IMR-90 (cell line): ENCODE measurements at regions not wholly inside any gene's neighbourhood (a gene's known extent, or its start where the extent isn't known, plus 50 kb on each side); places are given as distances from the start of the nearest gene placed in this dataset.

ENCODE experiments used
- ATAC-seq: fragments of 200-7000 bp; cut with Tn5 transposase; 2 replicates; pipeline ENCODE4 v1.9.1; 2020; ENCODE audit warnings: low read depth, mild to moderate bottlenecking, moderate library complexity
- BruUV-seq: library from RNA; stranded (reverse); fragments of 400-500 nt; replicated peaks from 2 replicates; lab custom pipeline; 2021; lab: Mats Ljungman, UMichigan
- CTCF ChIA-PET: fragments of 300-600 bp; formaldehyde crosslinking; extraction: SDS; loops from one replicate; lab custom pipeline; 2021; ENCODE audit warnings: antibody characterized with exemption; lab: Yijun Ruan, JAX
- POLR2A ChIA-PET: fragments of 300-600 bp; sonication (Branson Sonifier 250); formaldehyde crosslinking; loops from one replicate; lab custom pipeline; 2022; ENCODE audit warnings: antibody characterized with exemption; ENCODE audit not compliant: unreplicated experiment; lab: Charles Lee
- DNase-seq: peaks from one replicate; pipeline ENCODE4 v3.0.0; 2013
- H2AFZ ChIP-seq: replicated peaks from 2 replicates; pipeline ENCODE3; 2013; ENCODE audit warnings: low read length, mild to moderate bottlenecking; ENCODE audit not compliant: poor library complexity
- H2AK5ac ChIP-seq: 2 replicates; pipeline ENCODE4 v1.6.1; 2013; ENCODE audit warnings: low read depth, low read length, inconsistent platforms
- H2AK9ac ChIP-seq: replicated peaks from 2 replicates; pipeline ENCODE3; 2013; ENCODE audit warnings: mild to moderate bottlenecking, low read depth, low read length, moderate library complexity; ENCODE audit not compliant: poor library complexity
- H2BK120ac ChIP-seq: 2 replicates; pipeline ENCODE4 v1.6.1; 2013; ENCODE audit warnings: low read depth, low read length, inconsistent platforms
- H2BK15ac ChIP-seq: 3 replicates; pipeline ENCODE4 v1.6.1; 2013; ENCODE audit warnings: low read depth, low read length, inconsistent platforms
- H2BK20ac ChIP-seq: 2 replicates; pipeline ENCODE4 v1.6.1; 2013; ENCODE audit warnings: low read depth, mild to moderate bottlenecking, inconsistent platforms, low read length, moderate library complexity
- H2BK5ac ChIP-seq: 2 replicates; pipeline ENCODE4 v1.6.1; 2013; ENCODE audit warnings: mild to moderate bottlenecking, low read depth, low read length, inconsistent platforms; ENCODE audit not compliant: poor library complexity, severe bottlenecking
- H3K14ac ChIP-seq: replicated peaks from 2 replicates; pipeline ENCODE4 v1.6.1; 2013; ENCODE audit warnings: low read depth, low read length, inconsistent platforms
- H3K18ac ChIP-seq: 2 replicates; pipeline ENCODE4 v1.6.1; 2013; ENCODE audit warnings: low read depth, low read length, control low read depth
- H3K23ac ChIP-seq: 2 replicates; pipeline ENCODE4 v1.6.1; 2013; ENCODE audit warnings: low read depth, low read length, inconsistent platforms
- H3K27ac ChIP-seq: 2 replicates; pipeline ENCODE4 v1.5.1; 2013; ENCODE audit warnings: mild to moderate bottlenecking, control low read depth, low read length; ENCODE audit not compliant: insufficient read depth
- H3K27me3 ChIP-seq: 2 replicates; pipeline ENCODE4 v1.6.1; 2013; ENCODE audit warnings: low read length; ENCODE audit not compliant: control insufficient read depth, insufficient read depth
- H3K36me3 ChIP-seq: 2 replicates; pipeline ENCODE4 v1.6.1; 2013; ENCODE audit warnings: low read length, mixed read lengths; ENCODE audit not compliant: control insufficient read depth, insufficient read depth
- H3K4ac ChIP-seq: 2 replicates; pipeline ENCODE4 v1.6.1; 2013; ENCODE audit warnings: low read depth, low read length, inconsistent platforms
- H3K4me1 ChIP-seq: 2 replicates; pipeline ENCODE4 v1.6.1; 2013; ENCODE audit warnings: low read length, mixed read lengths; ENCODE audit not compliant: control insufficient read depth, insufficient read depth
- H3K4me2 ChIP-seq: 2 replicates; pipeline ENCODE4 v1.6.1; 2013; ENCODE audit warnings: low read depth, mild to moderate bottlenecking, control low read depth, low read length, moderate library complexity
- H3K4me3 ChIP-seq: 2 replicates; pipeline ENCODE4 v1.5.1; 2013; ENCODE audit warnings: low read depth, mild to moderate bottlenecking, control low read depth, low read length, moderate library complexity; ENCODE audit not compliant: insufficient read depth
- H3K56ac ChIP-seq: 2 replicates; pipeline ENCODE4 v1.6.1; 2013; ENCODE audit warnings: low read length, inconsistent platforms; ENCODE audit not compliant: insufficient read depth; ENCODE audit errors: extremely low read depth
- H3K79me1 ChIP-seq, 2 experiments: 2 replicates each; pipeline ENCODE4 v1.6.1; 2013; ENCODE audit warnings: low read length in 2 of 2, inconsistent platforms in 1 of 2, low read depth in 1 of 2
- H3K9ac ChIP-seq: 2 replicates; pipeline ENCODE4 v1.6.1; 2013; ENCODE audit warnings: low read depth, low read length, control low read depth
- H3K9me1 ChIP-seq: 2 replicates; pipeline ENCODE4 v1.6.1; 2013; ENCODE audit warnings: low read length, inconsistent platforms; ENCODE audit not compliant: insufficient read depth
- H3K9me3 ChIP-seq: 2 replicates; pipeline ENCODE4 v1.6.1; 2013; ENCODE audit warnings: low read length; ENCODE audit not compliant: control insufficient read depth, insufficient read depth
- H4K20me1 ChIP-seq: 2 replicates; pipeline ENCODE4 v1.6.1; 2013; ENCODE audit warnings: low read length, inconsistent platforms; ENCODE audit not compliant: insufficient read depth
- H4K5ac ChIP-seq: 2 replicates; pipeline ENCODE4 v1.6.1; 2013; ENCODE audit warnings: mild to moderate bottlenecking, low read depth, low read length, control low read depth
- H4K8ac ChIP-seq, 2 experiments: 2 replicates each; pipeline ENCODE4 v1.6.1; 2013; ENCODE audit warnings: low read depth in 2 of 2, low read length in 2 of 2, control low read depth in 1 of 2, inconsistent platforms in 1 of 2
- H4K91ac ChIP-seq: 2 replicates; pipeline ENCODE4 v1.6.1; 2013; ENCODE audit warnings: low read depth, low read length, inconsistent platforms; ENCODE audit not compliant: insufficient read depth
- CHD1 ChIP-seq: IDR thresholded peaks from 2 replicates; pipeline ENCODE4 v1.6.1; 2012; ENCODE audit warnings: low read depth, low read length, improper control_type of control experiment
- NFE2L2 ChIP-seq: fragments of 150-350 bp; IDR thresholded peaks from 2 replicates; pipeline ENCODE4 v1.6.1; 2016; ENCODE audit warnings: low read depth, mild to moderate bottlenecking, low read length
- POLR2A ChIP-seq: IDR thresholded peaks from 2 replicates; pipeline ENCODE4 v1.6.1; 2012; ENCODE audit warnings: mild to moderate bottlenecking, low read depth, low read length
- RFX5 ChIP-seq: IDR thresholded peaks from 2 replicates; pipeline ENCODE4 v1.8.0; 2012; ENCODE audit warnings: low read depth, mild to moderate bottlenecking, low read length, moderate library complexity
- WGBS, 2 experiments: methylation state at CpG; one replicate each; pipeline versions ENCODE4 v1.1.5 to v1.1.7; 2013; ENCODE audit warnings: missing lambda C conversion rate in 2 of 2; ENCODE audit not compliant: insufficient read length in 1 of 2; ENCODE audit errors: extremely low coverage in 2 of 2; 5-methylcytosine and 5-hydroxymethylcytosine counted together
- dilution Hi-C: fragments of 300-500 bp; cut with HindIII; formaldehyde crosslinking; loops from one replicate; pipeline ENCODE4 v1.14.3; 2018; ENCODE audit warnings: low sequenced_read_pairs; ENCODE audit not compliant: unreplicated experiment
- in situ Hi-C: fragments of 300-500 bp; cut with MboI; formaldehyde crosslinking; loops from 3 replicates; pipeline ENCODE4 v1.14.3; 2019; ENCODE audit warnings: low sequenced_read_pairs, inconsistent platforms, mixed read lengths
- intact Hi-C: fragments of 100-400 bp; cut with micrococcal nuclease; formaldehyde crosslinking; loops from 2 replicates; pipeline ENCODE4 v1.10.0; 2022
- TF ChIP-seq, protein P1 (sequence below): fragments of 150-350 bp; IDR thresholded peaks from 2 replicates; pipeline ENCODE4 v1.6.1; 2016; ENCODE audit warnings: low read depth, mild to moderate bottlenecking, low read length, moderate library complexity, borderline replicate concordance
- TF ChIP-seq, protein P2 (sequence below): conservative IDR thresholded peaks from 2 replicates; pipeline ENCODE4 v1.5.1; 2012; ENCODE audit warnings: mild to moderate bottlenecking, low read depth, low read length, improper control_type of control experiment

DNA sequence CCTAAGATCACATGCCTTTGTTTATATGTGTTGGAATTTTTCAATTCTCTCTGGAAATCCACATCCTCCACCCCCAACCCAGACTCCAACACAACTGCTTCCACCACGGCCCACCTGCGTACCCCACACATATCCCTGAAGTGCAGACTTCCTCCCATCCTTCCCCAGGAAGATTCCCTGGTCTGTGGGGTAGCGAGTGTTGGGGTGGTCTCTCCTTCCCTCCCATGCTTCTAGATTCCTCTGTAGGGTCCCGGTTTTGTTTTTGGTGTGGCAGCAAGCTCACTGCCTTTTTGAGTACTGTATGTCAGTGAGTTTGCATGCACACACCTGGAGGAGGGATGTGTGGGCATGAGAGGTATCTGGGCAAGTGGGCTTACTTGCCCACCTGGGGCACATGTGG is 127.6 kb downstream of the MRPL14 start:
- Histone ChIP-seq H3K4me1 (peaks cover 15% of the 10 kb centered on the region), H3K4me2 (no peak overlapping the region), H4K5ac (no peak overlapping the region), H3K23ac (no peak overlapping the region), H2BK5ac (no peak overlapping the region), H4K8ac (no peak overlapping the region), H3K27ac (no peak overlapping the region), H3K14ac (no peak overlapping the region), H3K9me1 (peaks cover 12% of the 10 kb centered on the region), H4K91ac (no peak overlapping the region), H2BK20ac (no peak overlapping the region), H3K56ac (no peak overlapping the region), H3K18ac (no peak overlapping the region), H3K4me3 (no peak overlapping the region), H2AFZ (peak overlapping the region; percentile 4), H2AK5ac (peak overlapping the region; percentile 56), H3K36me3 (no peaks in the 10 kb centered on the region), H3K4ac (peak overlapping the region; percentile 5; the same call in 1 of the 2 replicates), H3K79me1 (no peaks in the 10 kb centered on the region), H3K9me3 (no peaks in the 10 kb centered on the region), H3K9ac (no peak overlapping the region), H3K27me3 (no peaks in the 10 kb centered on the region), H2BK120ac (no peak overlapping the region; the same call in 1 of the 2 replicates), H2AK9ac (peak overlapping the region; percentile 17), H2BK15ac (no peak overlapping the region), H4K20me1 (no peaks in the 10 kb centered on the region)
- intact Hi-C loops = no loop called here
- WGBS, 2 experiments = 80% methylated on average over 1 of the region's 4 CpGs; no CpG with 5 or more reads in 1 of the 2 experiments
- no peak for DNase-seq
- ChIA-PET CTCF (no interaction called here), POLR2A (no interaction called here)
- dilution Hi-C loops = no loop called here
- in situ Hi-C loops = no loop called here
- ATAC-seq = no peak
- TF ChIP-seq, protein P1, sequence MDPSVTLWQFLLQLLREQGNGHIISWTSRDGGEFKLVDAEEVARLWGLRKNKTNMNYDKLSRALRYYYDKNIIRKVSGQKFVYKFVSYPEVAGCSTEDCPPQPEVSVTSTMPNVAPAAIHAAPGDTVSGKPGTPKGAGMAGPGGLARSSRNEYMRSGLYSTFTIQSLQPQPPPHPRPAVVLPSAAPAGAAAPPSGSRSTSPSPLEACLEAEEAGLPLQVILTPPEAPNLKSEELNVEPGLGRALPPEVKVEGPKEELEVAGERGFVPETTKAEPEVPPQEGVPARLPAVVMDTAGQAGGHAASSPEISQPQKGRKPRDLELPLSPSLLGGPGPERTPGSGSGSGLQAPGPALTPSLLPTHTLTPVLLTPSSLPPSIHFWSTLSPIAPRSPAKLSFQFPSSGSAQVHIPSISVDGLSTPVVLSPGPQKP = no peak
- TF ChIP-seq NFE2L2 = no peak
- TF ChIP-seq POLR2A = no peak
- TF ChIP-seq RFX5 = no peak
- TF ChIP-seq, protein P2, sequence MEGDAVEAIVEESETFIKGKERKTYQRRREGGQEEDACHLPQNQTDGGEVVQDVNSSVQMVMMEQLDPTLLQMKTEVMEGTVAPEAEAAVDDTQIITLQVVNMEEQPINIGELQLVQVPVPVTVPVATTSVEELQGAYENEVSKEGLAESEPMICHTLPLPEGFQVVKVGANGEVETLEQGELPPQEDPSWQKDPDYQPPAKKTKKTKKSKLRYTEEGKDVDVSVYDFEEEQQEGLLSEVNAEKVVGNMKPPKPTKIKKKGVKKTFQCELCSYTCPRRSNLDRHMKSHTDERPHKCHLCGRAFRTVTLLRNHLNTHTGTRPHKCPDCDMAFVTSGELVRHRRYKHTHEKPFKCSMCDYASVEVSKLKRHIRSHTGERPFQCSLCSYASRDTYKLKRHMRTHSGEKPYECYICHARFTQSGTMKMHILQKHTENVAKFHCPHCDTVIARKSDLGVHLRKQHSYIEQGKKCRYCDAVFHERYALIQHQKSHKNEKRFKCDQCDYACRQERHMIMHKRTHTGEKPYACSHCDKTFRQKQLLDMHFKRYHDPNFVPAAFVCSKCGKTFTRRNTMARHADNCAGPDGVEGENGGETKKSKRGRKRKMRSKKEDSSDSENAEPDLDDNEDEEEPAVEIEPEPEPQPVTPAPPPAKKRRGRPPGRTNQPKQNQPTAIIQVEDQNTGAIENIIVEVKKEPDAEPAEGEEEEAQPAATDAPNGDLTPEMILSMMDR = no peak
- no peak for TF ChIP-seq CHD1
- BruUV-seq = no TSS peak
